H1 (cell line): ENCODE measurements at regions not wholly inside any gene's neighbourhood (a gene's known extent, or its start where the extent isn't known, plus 50 kb on each side); places are given as distances from the start of the nearest gene placed in this dataset.

ENCODE experiments used
- CTCF ChIA-PET: fragments of 300-600 bp; sonication (Branson Sonifier 250); formaldehyde crosslinking; loops from one replicate; lab custom pipeline; 2021; ENCODE audit not compliant: partially characterized antibody; lab: Charles Lee
- POLR2A ChIA-PET: fragments of 300-600 bp; sonication (Branson Sonifier 250); formaldehyde crosslinking; loops from one replicate; lab custom pipeline; 2021; ENCODE audit warnings: inconsistent platforms; ENCODE audit not compliant: partially characterized antibody; lab: Charles Lee
- DNase-seq, 2 experiments: peaks; one replicate each; pipeline versions ENCODE4 v3.0.0 to v3.0.0-alpha.2; 2010 to 2022; ENCODE audit warnings: low spot score in 2 of 2, low read depth in 1 of 2, mixed read lengths in 1 of 2
- FAIRE-seq: peaks from 2 replicates; lab custom pipeline; 2011; peaks lifted over from hg19 to GRCh38; lab: Jason Lieb, UNC
- H2AFZ ChIP-seq: 2 replicates; pipeline ENCODE4 v1.8.1; 2012; ENCODE audit warnings: low read length, inconsistent platforms
- H2AK5ac ChIP-seq: 2 replicates; pipeline ENCODE4 v1.6.1; 2013; ENCODE audit warnings: low read depth, low read length
- H2BK120ac ChIP-seq: replicated peaks from 2 replicates; pipeline ENCODE3; 2013; ENCODE audit warnings: low read depth, low read length, inconsistent platforms
- H2BK12ac ChIP-seq: 2 replicates; pipeline ENCODE4 v1.6.1; 2013; ENCODE audit warnings: low read depth, low read length
- H2BK15ac ChIP-seq: 2 replicates; pipeline ENCODE4 v1.6.1; 2013; ENCODE audit warnings: low read length
- H2BK20ac ChIP-seq: 2 replicates; pipeline ENCODE4 v1.6.1; 2013; ENCODE audit warnings: low read length
- H2BK5ac ChIP-seq: 2 replicates; pipeline ENCODE4 v1.6.1; 2013; ENCODE audit warnings: low read depth, low read length
- H3K14ac ChIP-seq: 2 replicates; pipeline ENCODE4 v1.6.1; 2013; ENCODE audit warnings: inconsistent platforms; ENCODE audit not compliant: insufficient read length
- H3K18ac ChIP-seq: 2 replicates; pipeline ENCODE4 v1.6.1; 2013; ENCODE audit warnings: low read length; ENCODE audit errors: extremely low read depth
- H3K23ac ChIP-seq: 2 replicates; pipeline ENCODE4 v1.6.1; 2013; ENCODE audit warnings: inconsistent platforms; ENCODE audit not compliant: insufficient read length
- H3K23me2 ChIP-seq: 2 replicates; pipeline ENCODE4 v1.6.1; 2013; ENCODE audit warnings: low read depth, low read length
- H3K27ac ChIP-seq: 2 replicates; pipeline ENCODE4 v1.6.1; 2011; ENCODE audit warnings: low read depth, low read length, inconsistent platforms
- H3K27me3 ChIP-seq, 4 experiments: replicated peaks in 1 of 4; 1 replicate in 1 of 4; 2 replicates in 3 of 4; pipeline versions ENCODE4 v1.6.1 to v1.8.1; 2011 to 2013; ENCODE audit warnings: low read length in 3 of 4, mild to moderate bottlenecking in 3 of 4, inconsistent platforms in 2 of 4, mixed read lengths in 2 of 4, moderate library complexity in 1 of 4; ENCODE audit not compliant: control insufficient read depth in 3 of 4, insufficient read depth in 3 of 4; ENCODE audit errors: extremely low read depth in 1 of 4
- H3K36me3 ChIP-seq, 4 experiments: 2 replicates each; pipeline versions ENCODE4 v1.6.1 to v1.8.1; 2011 to 2013; ENCODE audit warnings: mild to moderate bottlenecking in 4 of 4, low read length in 3 of 4, moderate library complexity in 2 of 4, control low read depth in 1 of 4, inconsistent platforms in 1 of 4; ENCODE audit not compliant: insufficient read depth in 4 of 4, control insufficient read depth in 2 of 4
- H3K4ac ChIP-seq: replicated peaks from 2 replicates; pipeline ENCODE3; 2013; ENCODE audit warnings: low read length, low read depth, mixed read lengths, inconsistent platforms; ENCODE audit not compliant: insufficient read length
- H3K4me1 ChIP-seq, 4 experiments: replicated peaks in 1 of 4; 1 replicate in 1 of 4; 2 replicates in 3 of 4; pipeline versions ENCODE4 v1.6.1 to v1.8.1; 2011 to 2013; ENCODE audit warnings: low read length in 3 of 4, inconsistent platforms in 2 of 4, mixed read lengths in 1 of 4; ENCODE audit not compliant: insufficient read depth in 4 of 4, control insufficient read depth in 3 of 4
- H3K4me2 ChIP-seq, 2 experiments: 2 replicates each; pipeline versions ENCODE4 v1.6.1 to v1.8.1; 2011 to 2013; ENCODE audit warnings: low read depth in 2 of 2, low read length in 2 of 2, control low read depth in 1 of 2, inconsistent platforms in 1 of 2, mild to moderate bottlenecking in 1 of 2; ENCODE audit not compliant: insufficient read depth in 1 of 2
- H3K4me3 ChIP-seq, 4 experiments: fragments of 200-600, 300-600 bp in 1 of 4; sonication (generic), shearing (Covaris generic), sonication (Bioruptor Twin) in 1 of 4; 2 replicates each; pipeline versions ENCODE4 v1.5.1 to v1.8.1; 2011 to 2016; ENCODE audit warnings: low read length in 4 of 4, low read depth in 3 of 4, control low read depth in 2 of 4, inconsistent platforms in 2 of 4, mild to moderate bottlenecking in 2 of 4, mixed read lengths in 1 of 4, moderate library complexity in 1 of 4; ENCODE audit not compliant: insufficient read depth in 2 of 4; ENCODE audit errors: extremely low read depth in 1 of 4
- H3K56ac ChIP-seq: replicated peaks from 2 replicates; pipeline ENCODE3; 2013; ENCODE audit warnings: low read depth, mild to moderate bottlenecking, mixed read lengths, low read length, inconsistent platforms; ENCODE audit not compliant: insufficient read length
- H3K79me1 ChIP-seq: 2 replicates; pipeline ENCODE4 v1.6.1; 2013; ENCODE audit warnings: low read depth, low read length, control low read depth
- H3K79me2 ChIP-seq, 2 experiments: 2 replicates each; pipeline versions ENCODE4 v1.6.1 to v1.8.1; 2012 to 2013; ENCODE audit warnings: low read length in 2 of 2, mild to moderate bottlenecking in 2 of 2, inconsistent platforms in 1 of 2; ENCODE audit not compliant: insufficient read depth in 2 of 2, control insufficient read depth in 1 of 2
- H3K9ac ChIP-seq, 4 experiments: replicated peaks in 1 of 4; 1 replicate in 1 of 4; 2 replicates in 3 of 4; pipeline versions ENCODE4 v1.6.1 to v1.8.1; 2011 to 2013; ENCODE audit warnings: low read depth in 3 of 4, low read length in 3 of 4, control low read depth in 2 of 4, mild to moderate bottlenecking in 2 of 4, moderate library complexity in 2 of 4, inconsistent platforms in 1 of 4; ENCODE audit errors: extremely low read depth in 1 of 4
- H3K9me3 ChIP-seq, 2 experiments: 2 replicates each; pipeline versions ENCODE4 v1.6.1 to v1.8.1; 2012 to 2013; ENCODE audit warnings: mild to moderate bottlenecking in 2 of 2, moderate library complexity in 2 of 2, control low read depth in 1 of 2, inconsistent platforms in 1 of 2, low read depth in 1 of 2, low read length in 1 of 2, mixed read lengths in 1 of 2; ENCODE audit not compliant: insufficient read depth in 2 of 2
- H4K20me1 ChIP-seq, 2 experiments: replicated peaks in 1 of 2; 2 replicates each; pipeline versions ENCODE3 to v1.8.1; 2011 to 2013; ENCODE audit warnings: inconsistent platforms in 2 of 2, low read length in 2 of 2, mild to moderate bottlenecking in 1 of 2; ENCODE audit not compliant: insufficient read depth in 2 of 2, control insufficient read depth in 1 of 2
- H4K5ac ChIP-seq: 2 replicates; pipeline ENCODE4 v1.6.1; 2013; ENCODE audit warnings: low read length, low read depth, mixed read lengths, inconsistent platforms; ENCODE audit not compliant: insufficient read length
- H4K8ac ChIP-seq: 2 replicates; pipeline ENCODE4 v1.8.0; 2013; ENCODE audit warnings: mild to moderate bottlenecking, moderate library complexity, low read length, inconsistent platforms; ENCODE audit not compliant: insufficient read depth; ENCODE audit errors: extremely low read depth
- H4K91ac ChIP-seq: replicated peaks from 2 replicates; pipeline ENCODE3; 2013; ENCODE audit warnings: low read length, mixed read lengths, inconsistent platforms; ENCODE audit not compliant: insufficient read length
- JUND ChIP-seq: IDR thresholded peaks from 2 replicates; pipeline ENCODE4 v1.6.1; 2011; ENCODE audit warnings: mild to moderate bottlenecking, improper control_type of control experiment, low read length
- SIX5 ChIP-seq: IDR thresholded peaks from 2 replicates; pipeline ENCODE4 v1.6.1; 2011; ENCODE audit warnings: mild to moderate bottlenecking, low read depth, low read length

GRCh38 chr12:75836533-75836932 lies 195.0 kb downstream of the PHLDA1 start:
- Histone ChIP-seq H3K4me3 (no peak overlapping the region), H3K9ac (no peak overlapping the region), H3K9me3 (no peaks in the 10 kb centered on the region), H4K20me1 (no peaks in the 10 kb centered on the region), H3K27me3 (no peaks in the 10 kb centered on the region), H4K8ac (no peak overlapping the region), H2BK20ac (no peak overlapping the region), H3K14ac (no peak overlapping the region), H3K27ac (no peak overlapping the region), H3K79me1 (no peaks in the 10 kb centered on the region), H3K79me2 (no peaks in the 10 kb centered on the region), H2AFZ (no peak overlapping the region), H3K23me2 (no peaks in the 10 kb centered on the region), H4K91ac (no peak overlapping the region), H2AK5ac (no peak overlapping the region), H2BK120ac (no peak overlapping the region), H3K23ac (no peak overlapping the region), H3K56ac (no peak overlapping the region), H3K4me2 (no peak overlapping the region), H4K5ac (no peak overlapping the region), H3K4ac (no peak overlapping the region), H2BK15ac (no peak overlapping the region), H3K18ac (no peak overlapping the region), H3K4me1 (no peaks in the 10 kb centered on the region), H2BK12ac (no peak overlapping the region), H3K36me3 (no peaks in the 10 kb centered on the region), H2BK5ac (no peak overlapping the region)
- DNase-seq, result no peak
- no peak for FAIRE-seq
- ChIA-PET CTCF (interaction anchor here (1.3 kb wide), 1 partner anchor 47 kb away, joined by 5 read pairs; no protein-coding TSS in a partner anchor), POLR2A (no interaction called here)
- TF ChIP-seq JUND, result no peak
- no peak for TF ChIP-seq SIX5
